A549 (cell line): ENCODE measurements at regions not wholly inside any gene's neighbourhood (a gene's known extent, or its start where the extent isn't known, plus 50 kb on each side); places are given as distances from the start of the nearest gene placed in this dataset.
A peak's percentile ranks its signal among the peaks of the same experiment; 100 is the strongest.
"Not testable (repeated sequence)": the region's sequence is repeated elsewhere in the genome, so short reads cannot be mapped to it uniquely, and the experiment has no call there.

Experiments
- ATAC-seq, 2 experiments: fragments of 200-7000 bp in 1 of 2; fragments of >200 bp in 1 of 2; cut with Nextera tagmentation in 1 of 2; cut with Tn5 transposase in 1 of 2; 3 replicates each; pipeline versions ENCODE4 v1.8.0 to v1.9.1; 2018 to 2020; ENCODE audit warnings: mild to moderate bottlenecking in 1 of 2, moderate library complexity in 1 of 2
- CTCF ChIA-PET: fragments of 300-600 bp; sonication (Branson Sonifier 250); formaldehyde crosslinking; extraction: SDS; loops from one replicate; lab custom pipeline; 2021; ENCODE audit warnings: antibody characterized with exemption, inconsistent platforms; lab: Yijun Ruan, JAX
- POLR2A ChIA-PET: fragments of 350-600 bp; formaldehyde crosslinking; extraction: SDS; loops from one replicate; lab custom pipeline; 2021; ENCODE audit warnings: antibody characterized with exemption, inconsistent platforms; lab: Yijun Ruan, JAX
- DNase-seq, 2 experiments: peaks; one replicate each; pipeline versions ENCODE4 v3.0.0 to v3.0.0-alpha.2; 2011 to 2016; ENCODE audit warnings: low read depth in 1 of 2, low spot score in 1 of 2
- FAIRE-seq: peaks from 2 replicates; lab custom pipeline; 2011; peaks lifted over from hg19 to GRCh38; lab: Jason Lieb, UNC
- H3K27ac ChIP-seq, 2 experiments: fragments of >200 bp; sonication (Bioruptor Twin); formaldehyde crosslinking; 3 replicates each; pipeline ENCODE4 v1.5.1; 2016 to 2017
- H3K4me1 ChIP-seq: fragments of >200 bp; sonication (Bioruptor Twin); formaldehyde crosslinking; 3 replicates; pipeline ENCODE4 v1.6.1; 2016
- H3K4me2 ChIP-seq: fragments of >200 bp; sonication (Bioruptor Twin); formaldehyde crosslinking; 3 replicates; pipeline ENCODE4 v1.6.1; 2016
- H3K4me3 ChIP-seq: fragments of >200 bp; sonication (Bioruptor Twin); formaldehyde crosslinking; 3 replicates; pipeline ENCODE4 v1.5.1; 2016
- H3K9me3 ChIP-seq: fragments of >200 bp; sonication (Bioruptor Twin); formaldehyde crosslinking; 3 replicates; pipeline ENCODE4 v1.6.1; 2016
- BCL3 ChIP-seq: fragments of >200 bp; sonication (Bioruptor Twin); formaldehyde crosslinking; IDR thresholded peaks from 3 replicates; pipeline ENCODE4 v1.6.1; 2016
- CBX2 ChIP-seq: fragments of 200-600 bp; sonication (generic); IDR thresholded peaks from 2 replicates; pipeline ENCODE4 v1.6.1; 2016; ENCODE audit warnings: low read depth, mild to moderate bottlenecking, borderline replicate concordance
- CBX8 ChIP-seq: fragments of 200-600 bp; sonication (generic); IDR thresholded peaks from 2 replicates; pipeline ENCODE4 v1.6.1; 2016
- EP300 ChIP-seq, 2 experiments: fragments of >200 bp; sonication (Bioruptor Twin); formaldehyde crosslinking; IDR thresholded peaks; 2 replicates in 1 of 2; 3 replicates in 1 of 2; pipeline ENCODE4 v1.6.1; 2016 to 2017
- FOSB ChIP-seq: fragments of 250-450 bp; sonication (Bioruptor Pico); IDR thresholded peaks from 2 replicates; pipeline ENCODE4 v1.5.0; 2020; ENCODE audit warnings: mild to moderate bottlenecking, moderate library complexity
- FOSL2 ChIP-seq, 2 experiments: fragments of 450-650 bp in 1 of 2; fragments of >200 bp in 1 of 2; sonication (Bioruptor Twin) in 1 of 2; formaldehyde crosslinking; IDR thresholded peaks; 2 replicates each; pipeline versions ENCODE4 v1.5.0 to v1.6.1; 2016 to 2020; ENCODE audit warnings: mild to moderate bottlenecking in 1 of 2, moderate library complexity in 1 of 2
- FOXS1 ChIP-seq: fragments of 250-450 bp; sonication (Bioruptor Pico); IDR thresholded peaks from 2 replicates; pipeline ENCODE4 v1.5.0; 2020; ENCODE audit warnings: mild to moderate bottlenecking, moderate library complexity
- HES2 ChIP-seq: fragments of >200 bp; sonication (Bioruptor Twin); formaldehyde crosslinking; IDR thresholded peaks from 2 replicates; pipeline ENCODE4 v1.6.1; 2016
- HOXB13 ChIP-seq: fragments of 250-450 bp; sonication (Bioruptor Pico); IDR thresholded peaks from 2 replicates; pipeline ENCODE4 v1.5.0; 2020; ENCODE audit warnings: low read depth, mild to moderate bottlenecking, moderate library complexity
- KDM1A ChIP-seq: fragments of 200-600 bp; sonication (generic); IDR thresholded peaks from 2 replicates; pipeline ENCODE4 v1.6.1; 2016; ENCODE audit warnings: low read depth, mild to moderate bottlenecking
- MYC ChIP-seq: IDR thresholded peaks from 2 replicates; pipeline ENCODE4 v1.6.1; 2012; ENCODE audit warnings: mild to moderate bottlenecking, inconsistent platforms, low read length, improper control_type of control experiment, borderline replicate concordance
- NPAS2 ChIP-seq: fragments of 250-450 bp; sonication (Bioruptor Pico); IDR thresholded peaks from 2 replicates; pipeline ENCODE4 v1.8.0; 2022; ENCODE audit warnings: mild to moderate bottlenecking, moderate library complexity, borderline replicate concordance
- RAD21 ChIP-seq, 2 experiments: fragments of >200 bp in 1 of 2; sonication (Bioruptor Twin) in 1 of 2; formaldehyde crosslinking in 1 of 2; IDR thresholded peaks in 1 of 2; conservative IDR thresholded peaks in 1 of 2; 2 replicates in 1 of 2; 3 replicates in 1 of 2; pipeline ENCODE4 v1.6.1; 2012 to 2018; ENCODE audit warnings: inconsistent platforms in 1 of 2
- RARB ChIP-seq: fragments of 250-450 bp; sonication (Bioruptor Pico); IDR thresholded peaks from 2 replicates; pipeline ENCODE4 v1.8.0; 2021; ENCODE audit warnings: mild to moderate bottlenecking, moderate library complexity
- RNF2 ChIP-seq: fragments of 200-600 bp; sonication (generic); IDR thresholded peaks from 2 replicates; pipeline ENCODE4 v1.6.1; 2016; ENCODE audit warnings: low read depth, mild to moderate bottlenecking, antibody characterized with exemption, moderate library complexity, borderline replicate concordance
- SMC3 ChIP-seq: fragments of >200 bp; sonication (Bioruptor Twin); formaldehyde crosslinking; IDR thresholded peaks from 3 replicates; pipeline ENCODE4 v1.6.1; 2018; ENCODE audit warnings: inconsistent platforms
- ZFP36 ChIP-seq: fragments of 450-650 bp; IDR thresholded peaks from 2 replicates; pipeline ENCODE4 v1.6.1; 2014; ENCODE audit warnings: borderline replicate concordance; ENCODE audit not compliant: partially characterized antibody
- WGBS: methylation state at CpG from one replicate; pipeline ENCODE4 v1.1.6; 2017; ENCODE audit errors: missing lambda C conversion rate; 5-methylcytosine and 5-hydroxymethylcytosine counted together

- FAIRE-seq, POLR2A ChIA-PET, H3K4me3 ChIP-seq, DNase-seq, H3K4me1 ChIP-seq, H3K4me2 ChIP-seq, H3K9me3 ChIP-seq, H3K27ac ChIP-seq: not testable (repeated sequence)
- 0 out of 6 replicates have a peak, but pooled peaks of 1 of the 2 experiments have one; percentile 29 for ATAC-seq
- WGBS, result 95% methylated on average over 5 of the region's 5 CpGs
- CTCF ChIA-PET, result interaction anchor here (1.6 kb wide), 1 partner anchor 16 kb away, joined by 3 read pairs; no protein-coding TSS in a partner anchor
Measured at GRCh38 chr7:32785365-32785944, 106.1 kb downstream of the KBTBD2 start.

- H3K27ac ChIP-seq, result peak overlapping the region in 1 of 2 experiments; percentile 49; a peak in 1 of 6 replicates
- not testable (repeated sequence) for TF ChIP-seq FOSL2 (IDR thresholded peaks at IDR 0.05)
- peak; percentile 35 for TF ChIP-seq FOSL2 (CRISPR knock-in tag; IDR thresholded peaks at IDR 0.05)
- TF ChIP-seq, all 56 proteins: peak for 1; not testable (repeated sequence) for 55
- peak in 1 of 2 experiments; percentile 67; a peak in 3 of 6 replicates for ATAC-seq
- FAIRE-seq, H3K9me3 ChIP-seq, CTCF ChIA-PET, POLR2A ChIA-PET, H3K4me3 ChIP-seq, H3K4me1 ChIP-seq, DNase-seq: not testable (repeated sequence)
- 89% methylated on average over 1 of the region's 1 CpG for WGBS
- H3K4me2 ChIP-seq, result peak overlapping the region; percentile 11; the same call in 1 of the 3 replicates
Measured at GRCh38 chr7:32779895-32780294, 111.7 kb downstream of the KBTBD2 start.

GRCh38 chr7:32779167-32779566 lies 112.4 kb downstream of the KBTBD2 start:
- H3K4me3 ChIP-seq, result no peak overlapping the region
- TF ChIP-seq CBX2 (no peak), MYC (no peak), SMC3 (no peak), FOXS1 (no peak), ZFP36 (no peak), EP300 (IDR thresholded peaks at IDR 0.05) (no peak), RARB (CRISPR knock-in tag) (no peak), NPAS2 (CRISPR knock-in tag) (no peak), HOXB13 (no peak), FOSB (CRISPR knock-in tag) (no peak), RAD21 (conservative IDR thresholded peaks at IDR 0.05 in 1 of 2, IDR thresholded peaks at IDR 0.05 in 1 of 2) (no peak), RNF2 (no peak), KDM1A (no peak), HES2 (no peak), CBX8 (no peak), BCL3 (no peak)
- TF ChIP-seq, all 56 proteins: peak for 0
- Histone ChIP-seq H3K27ac (no peak overlapping the region), H3K4me2 (no peak overlapping the region), H3K4me1 (peaks cover 5% of the 10 kb centered on the region; the same call in 2 of the 3 replicates), H3K9me3 (no peaks in the 10 kb centered on the region)
- ATAC-seq (no peak), DNase-seq (no peak), FAIRE-seq (no peak)
- CTCF ChIA-PET, result no interaction called here
- WGBS, result 72% methylated on average over 1 of the region's 1 CpG
- POLR2A ChIA-PET, result no interaction called here

- CTCF ChIA-PET, H3K4me1 ChIP-seq, H3K4me3 ChIP-seq, POLR2A ChIA-PET, DNase-seq, FAIRE-seq, H3K4me2 ChIP-seq, H3K9me3 ChIP-seq, H3K27ac ChIP-seq: not testable (repeated sequence)
- WGBS, result 76% methylated on average over 4 of the region's 4 CpGs
- peak; percentile 15 to 41; a peak in 1 of 6 replicates for ATAC-seq
Measured at GRCh38 chr7:32777041-32777666, 114.4 kb downstream of the KBTBD2 start.

- ATAC-seq, H3K4me3 ChIP-seq, H3K27ac ChIP-seq, DNase-seq, FAIRE-seq, H3K4me2 ChIP-seq, H3K4me1 ChIP-seq, POLR2A ChIA-PET, H3K9me3 ChIP-seq: not testable (repeated sequence)
- CTCF ChIA-PET, result interaction anchor here (1.7 kb wide), 1 partner anchor 70 kb away, joined by 5 read pairs; no protein-coding TSS in a partner anchor
- 83% methylated on average over 3 of the region's 3 CpGs for WGBS
Measured at GRCh38 chr7:32776318-32776717, 115.2 kb downstream of the KBTBD2 start.

GRCh38 chr7:32775809-32776208 lies 115.8 kb downstream of the KBTBD2 start:
- DNase-seq, ATAC-seq, H3K4me3 ChIP-seq, H3K4me2 ChIP-seq, FAIRE-seq, H3K4me1 ChIP-seq, H3K9me3 ChIP-seq, H3K27ac ChIP-seq, POLR2A ChIA-PET: not testable (repeated sequence)
- CTCF ChIA-PET, result interaction anchor here (1.7 kb wide), 1 partner anchor 71 kb away, joined by 5 read pairs; no protein-coding TSS in a partner anchor
- WGBS, result 51% methylated on average over 3 of the region's 4 CpGs
